ENCODE measurements at regions not wholly inside any gene's neighbourhood (a gene's known extent, or its start where the extent isn't known, plus 50 kb on each side); places are given as distances from the start of the nearest gene placed in this dataset.

DNA sequence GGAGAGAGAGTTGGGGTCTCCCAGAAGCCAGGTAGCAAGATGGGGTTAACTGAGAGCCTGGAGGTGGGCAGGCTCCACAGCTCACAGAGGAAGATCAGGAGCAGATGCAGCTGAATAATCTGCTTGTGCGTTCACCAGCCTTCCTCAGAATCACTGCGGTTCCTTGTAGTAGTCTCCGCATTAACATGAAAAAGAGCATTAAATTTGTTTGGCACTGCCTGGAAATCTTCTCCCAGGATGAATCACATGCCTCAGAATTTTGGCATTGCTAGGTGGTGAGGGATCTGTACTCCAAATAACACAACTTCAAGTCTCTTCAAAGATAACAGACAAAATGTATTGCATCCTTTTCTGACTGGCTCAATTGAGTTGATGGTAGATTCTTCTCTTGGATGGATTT lies 700.6 kb upstream of the ARRDC4 start:
- no peak overlapping the region for H3K27ac ChIP-seq (ENCODE audit: low read depth in 2 of 2, low read length in 2 of 2)
- H3K36me3 ChIP-seq (ENCODE audit: control insufficient read depth in 2 of 2, insufficient read depth in 2 of 2, low read length in 2 of 2) = no peaks in the 10 kb centered on the region

GRCh38 chr15:97301166-97301565 lies 659.3 kb upstream of the ARRDC4 start:
- no peaks in the 10 kb centered on the region for H3K9me3 ChIP-seq (ENCODE audit: control insufficient read depth in 2 of 2, low read length in 2 of 2)
- H3K9ac ChIP-seq (ENCODE audit: low read depth in 1 of 2, low read length in 2 of 2) = no peak overlapping the region
- H3K4me1 ChIP-seq (ENCODE audit: control insufficient read depth in 2 of 2, insufficient read depth in 2 of 2, low read length in 2 of 2) = no peaks in the 10 kb centered on the region
- H3K4me3 ChIP-seq (ENCODE audit: low read length in 2 of 2) = no peak overlapping the region
- H3K36me3 ChIP-seq (ENCODE audit: control insufficient read depth in 2 of 2, insufficient read depth in 2 of 2, low read length in 2 of 2) = no peaks in the 10 kb centered on the region
- H3K27me3 ChIP-seq (ENCODE audit: control insufficient read depth in 2 of 2, insufficient read depth in 2 of 2, low read length in 2 of 2) = no peaks in the 10 kb centered on the region
- no peak overlapping the region for H3K27ac ChIP-seq (ENCODE audit: low read depth in 2 of 2, low read length in 2 of 2)

More for the DNA sequence above, 700.6 kb upstream of the ARRDC4 start:
- no peak overlapping the region for H3K4me3 ChIP-seq (ENCODE audit: low read length in 2 of 2)
- H3K27me3 ChIP-seq (ENCODE audit: control insufficient read depth in 2 of 2, insufficient read depth in 2 of 2, low read length in 2 of 2) = peaks cover 0 to 2% of the 10 kb centered on the region in 2 donors
- no peaks in the 10 kb centered on the region for H3K4me1 ChIP-seq (ENCODE audit: control insufficient read depth in 2 of 2, insufficient read depth in 2 of 2, low read length in 2 of 2)
- H3K9ac ChIP-seq (ENCODE audit: low read depth in 1 of 2, low read length in 2 of 2) = no peak overlapping the region
- H3K9me3 ChIP-seq (ENCODE audit: control insufficient read depth in 2 of 2, low read length in 2 of 2) = no peaks in the 10 kb centered on the region

DNA sequence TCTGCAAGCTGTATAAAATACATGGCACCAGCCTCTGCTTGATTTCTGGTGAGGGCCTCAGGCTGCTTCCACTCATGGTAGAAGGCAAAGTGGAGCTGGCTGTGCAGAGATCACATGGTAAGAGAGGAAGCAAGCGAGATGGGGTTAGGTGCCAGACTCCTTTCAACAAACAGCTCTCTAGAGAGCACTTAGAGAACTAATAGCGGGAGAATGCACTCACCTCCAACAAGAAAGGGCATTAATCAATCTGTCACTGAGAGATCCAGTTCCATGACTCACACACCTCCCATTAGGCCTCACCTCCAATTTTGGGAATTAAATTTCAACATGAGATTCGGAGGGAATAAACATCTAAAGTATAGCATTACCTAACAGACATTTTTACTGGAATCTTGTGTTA lies 644.1 kb upstream of the ARRDC4 start:
- no peaks in the 10 kb centered on the region for H3K4me1 ChIP-seq (ENCODE audit: control insufficient read depth in 2 of 2, insufficient read depth in 2 of 2, low read length in 2 of 2)
- no peaks in the 10 kb centered on the region for H3K9me3 ChIP-seq (ENCODE audit: control insufficient read depth in 2 of 2, low read length in 2 of 2)
- H3K4me3 ChIP-seq (ENCODE audit: low read length in 2 of 2) = no peak overlapping the region
- H3K27me3 ChIP-seq (ENCODE audit: control insufficient read depth in 2 of 2, insufficient read depth in 2 of 2, low read length in 2 of 2) = no peaks in the 10 kb centered on the region
- no peaks in the 10 kb centered on the region for H3K36me3 ChIP-seq (ENCODE audit: control insufficient read depth in 2 of 2, insufficient read depth in 2 of 2, low read length in 2 of 2)
- H3K27ac ChIP-seq (ENCODE audit: low read depth in 2 of 2, low read length in 2 of 2) = no peak overlapping the region
- no peak overlapping the region for H3K9ac ChIP-seq (ENCODE audit: low read depth in 1 of 2, low read length in 2 of 2)

- H3K4me1 ChIP-seq (ENCODE audit: control insufficient read depth in 2 of 2, insufficient read depth in 2 of 2, low read length in 2 of 2) = no peaks in the 10 kb centered on the region
- no peaks in the 10 kb centered on the region for H3K9me3 ChIP-seq (ENCODE audit: control insufficient read depth in 2 of 2, low read length in 2 of 2)
- no peaks in the 10 kb centered on the region for H3K27me3 ChIP-seq (ENCODE audit: control insufficient read depth in 2 of 2, insufficient read depth in 2 of 2, low read length in 2 of 2)
- no peak overlapping the region for H3K9ac ChIP-seq (ENCODE audit: low read depth in 1 of 2, low read length in 2 of 2)
- H3K27ac ChIP-seq (ENCODE audit: low read depth in 2 of 2, low read length in 2 of 2) = no peak overlapping the region
- H3K4me3 ChIP-seq (ENCODE audit: low read length in 2 of 2) = no peak overlapping the region
- no peaks in the 10 kb centered on the region for H3K36me3 ChIP-seq (ENCODE audit: control insufficient read depth in 2 of 2, insufficient read depth in 2 of 2, low read length in 2 of 2)
These were observed 643.3 kb upstream of the ARRDC4 start for GRCh38 chr15:97317163-97317562.

DNA sequence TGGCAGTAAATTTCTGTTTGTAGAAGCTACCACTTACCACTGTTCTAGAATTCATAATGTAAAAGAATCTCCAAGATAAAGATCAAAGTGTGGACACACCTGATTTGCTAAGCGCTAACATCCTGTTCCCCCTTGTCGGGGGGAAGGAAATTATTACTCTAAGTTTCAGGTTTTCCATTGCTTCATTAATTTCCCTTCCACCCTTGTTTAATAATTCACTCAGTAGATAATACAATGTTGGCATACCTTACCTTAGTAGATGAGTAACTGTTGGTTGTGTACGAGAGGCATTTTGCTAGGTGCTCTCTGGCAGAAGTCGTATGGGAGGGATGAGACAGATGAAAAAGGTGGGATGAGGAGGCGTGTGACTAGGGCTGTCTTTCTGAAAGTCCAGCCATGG lies 641.2 kb upstream of the ARRDC4 start:
- H3K27ac ChIP-seq (ENCODE audit: low read depth in 2 of 2, low read length in 2 of 2) = no peak overlapping the region
- no peaks in the 10 kb centered on the region for H3K36me3 ChIP-seq (ENCODE audit: control insufficient read depth in 2 of 2, insufficient read depth in 2 of 2, low read length in 2 of 2)
- no peaks in the 10 kb centered on the region for H3K27me3 ChIP-seq (ENCODE audit: control insufficient read depth in 2 of 2, insufficient read depth in 2 of 2, low read length in 2 of 2)
- H3K4me1 ChIP-seq (ENCODE audit: control insufficient read depth in 2 of 2, insufficient read depth in 2 of 2, low read length in 2 of 2) = no peaks in the 10 kb centered on the region
- H3K9me3 ChIP-seq (ENCODE audit: control insufficient read depth in 2 of 2, low read length in 2 of 2) = no peaks in the 10 kb centered on the region
- no peak overlapping the region for H3K4me3 ChIP-seq (ENCODE audit: low read length in 2 of 2)
- no peak overlapping the region for H3K9ac ChIP-seq (ENCODE audit: low read depth in 1 of 2, low read length in 2 of 2)

- no peak overlapping the region for H3K9ac ChIP-seq (ENCODE audit: low read depth in 1 of 2, low read length in 2 of 2)
- no peaks in the 10 kb centered on the region for H3K36me3 ChIP-seq (ENCODE audit: control insufficient read depth in 2 of 2, insufficient read depth in 2 of 2, low read length in 2 of 2)
- H3K27ac ChIP-seq (ENCODE audit: low read depth in 2 of 2, low read length in 2 of 2) = no peak overlapping the region
- no peaks in the 10 kb centered on the region for H3K27me3 ChIP-seq (ENCODE audit: control insufficient read depth in 2 of 2, insufficient read depth in 2 of 2, low read length in 2 of 2)
- no peaks in the 10 kb centered on the region for H3K9me3 ChIP-seq (ENCODE audit: control insufficient read depth in 2 of 2, low read length in 2 of 2)
- H3K4me1 ChIP-seq (ENCODE audit: control insufficient read depth in 2 of 2, insufficient read depth in 2 of 2, low read length in 2 of 2) = no peaks in the 10 kb centered on the region
- H3K4me3 ChIP-seq (ENCODE audit: low read length in 2 of 2) = no peak overlapping the region
These were observed 614.3 kb upstream of the ARRDC4 start for GRCh38 chr15:97346221-97346620.

DNA sequence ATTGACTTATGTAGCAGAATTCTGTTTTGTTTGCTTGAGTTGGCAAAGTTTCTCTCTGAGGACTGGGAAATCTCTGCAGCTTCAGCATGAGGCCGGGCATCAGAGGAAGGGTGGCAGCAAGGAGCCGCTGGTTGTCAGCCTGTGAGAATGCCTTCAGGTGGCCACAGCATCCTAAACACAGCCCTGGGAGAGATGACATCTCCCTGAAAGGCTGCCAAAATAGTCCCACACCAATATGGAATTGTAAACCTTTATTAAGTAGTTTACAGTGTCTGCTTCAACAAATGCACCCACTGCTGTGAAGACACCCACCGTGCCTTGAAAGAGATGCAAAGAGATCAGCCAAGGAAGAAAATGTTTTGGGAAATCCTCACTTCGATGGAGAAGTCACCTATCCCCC lies 609.7 kb upstream of the ARRDC4 start:
- Histone ChIP-seq H3K27me3 (ENCODE audit: control insufficient read depth in 2 of 2, insufficient read depth in 2 of 2, low read length in 2 of 2) (no peaks in the 10 kb centered on the region), H3K9ac (ENCODE audit: low read depth in 1 of 2, low read length in 2 of 2) (no peak overlapping the region), H3K9me3 (ENCODE audit: control insufficient read depth in 2 of 2, low read length in 2 of 2) (no peaks in the 10 kb centered on the region), H3K36me3 (ENCODE audit: control insufficient read depth in 2 of 2, insufficient read depth in 2 of 2, low read length in 2 of 2) (no peaks in the 10 kb centered on the region), H3K4me1 (ENCODE audit: control insufficient read depth in 2 of 2, insufficient read depth in 2 of 2, low read length in 2 of 2) (no peaks in the 10 kb centered on the region), H3K4me3 (ENCODE audit: low read length in 2 of 2) (no peak overlapping the region), H3K27ac (ENCODE audit: low read depth in 2 of 2, low read length in 2 of 2) (no peak overlapping the region)

GRCh38 chr15:97383516-97383915 lies 577.0 kb upstream of the ARRDC4 start:
- Histone ChIP-seq H3K4me3 (ENCODE audit: low read length in 2 of 2) (no peak overlapping the region), H3K9ac (ENCODE audit: low read depth in 1 of 2, low read length in 2 of 2) (no peak overlapping the region), H3K9me3 (ENCODE audit: control insufficient read depth in 2 of 2, low read length in 2 of 2) (no peaks in the 10 kb centered on the region), H3K27ac (ENCODE audit: low read depth in 2 of 2, low read length in 2 of 2) (no peak overlapping the region), H3K27me3 (ENCODE audit: control insufficient read depth in 2 of 2, insufficient read depth in 2 of 2, low read length in 2 of 2) (no peaks in the 10 kb centered on the region), H3K4me1 (ENCODE audit: control insufficient read depth in 2 of 2, insufficient read depth in 2 of 2, low read length in 2 of 2) (no peaks in the 10 kb centered on the region), H3K36me3 (ENCODE audit: control insufficient read depth in 2 of 2, insufficient read depth in 2 of 2, low read length in 2 of 2) (no peaks in the 10 kb centered on the region)

DNA sequence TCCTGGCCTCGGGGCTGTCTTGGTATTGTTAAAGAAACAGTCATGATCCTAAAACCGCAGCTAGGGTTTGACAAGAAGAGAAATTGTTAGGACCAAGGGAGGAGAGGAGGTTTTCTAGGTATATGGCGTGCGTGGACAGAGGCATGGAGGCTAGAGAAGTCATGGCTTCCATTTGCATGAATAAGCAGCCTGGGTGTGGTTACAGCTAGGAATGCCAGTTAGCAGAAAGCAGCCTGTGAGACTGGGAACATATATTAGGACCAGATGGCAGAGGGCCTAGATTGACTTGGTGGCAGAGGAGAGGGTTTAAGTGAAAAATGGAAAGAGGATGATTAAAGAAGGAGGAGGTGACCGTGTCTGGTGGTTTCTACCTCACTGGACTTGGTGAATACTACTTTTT lies 573.6 kb upstream of the ARRDC4 start:
- no peaks in the 10 kb centered on the region for H3K4me1 ChIP-seq (ENCODE audit: control insufficient read depth in 2 of 2, insufficient read depth in 2 of 2, low read length in 2 of 2)
- no peaks in the 10 kb centered on the region for H3K36me3 ChIP-seq (ENCODE audit: control insufficient read depth in 2 of 2, insufficient read depth in 2 of 2, low read length in 2 of 2)
- H3K9me3 ChIP-seq (ENCODE audit: control insufficient read depth in 2 of 2, low read length in 2 of 2) = no peaks in the 10 kb centered on the region
- H3K9ac ChIP-seq (ENCODE audit: low read depth in 1 of 2, low read length in 2 of 2) = no peak overlapping the region
- no peak overlapping the region for H3K27ac ChIP-seq (ENCODE audit: low read depth in 2 of 2, low read length in 2 of 2)
- H3K27me3 ChIP-seq (ENCODE audit: control insufficient read depth in 2 of 2, insufficient read depth in 2 of 2, low read length in 2 of 2) = no peaks in the 10 kb centered on the region
- no peak overlapping the region for H3K4me3 ChIP-seq (ENCODE audit: low read length in 2 of 2)

DNA sequence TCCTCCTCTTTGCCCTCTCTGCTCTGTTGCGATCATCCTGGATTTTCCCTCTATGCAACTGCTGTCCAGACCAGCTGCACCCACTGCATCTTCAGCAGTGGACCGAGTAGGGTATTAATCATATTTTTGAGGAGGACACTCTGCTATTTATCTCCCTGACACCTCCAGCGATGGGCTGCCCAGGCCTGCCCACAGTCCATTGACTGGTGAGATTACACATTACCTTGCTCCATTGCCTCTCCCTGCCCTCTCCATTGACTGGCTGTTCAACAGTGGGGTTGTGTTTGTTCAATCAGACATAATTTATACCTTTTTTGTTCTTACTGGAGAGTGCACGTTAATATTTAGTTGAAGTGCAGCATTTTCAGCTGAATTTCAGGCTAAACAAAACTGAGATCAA lies 559.3 kb upstream of the ARRDC4 start:
- H3K36me3 ChIP-seq (ENCODE audit: control insufficient read depth in 2 of 2, insufficient read depth in 2 of 2, low read length in 2 of 2) = no peaks in the 10 kb centered on the region
- no peak overlapping the region for H3K9ac ChIP-seq (ENCODE audit: low read depth in 1 of 2, low read length in 2 of 2)
- H3K9me3 ChIP-seq (ENCODE audit: control insufficient read depth in 2 of 2, low read length in 2 of 2) = no peaks in the 10 kb centered on the region
- H3K27me3 ChIP-seq (ENCODE audit: control insufficient read depth in 2 of 2, insufficient read depth in 2 of 2, low read length in 2 of 2) = no peaks in the 10 kb centered on the region
- no peak overlapping the region for H3K4me3 ChIP-seq (ENCODE audit: low read length in 2 of 2)
- no peak overlapping the region for H3K27ac ChIP-seq (ENCODE audit: low read depth in 2 of 2, low read length in 2 of 2)
- no peaks in the 10 kb centered on the region for H3K4me1 ChIP-seq (ENCODE audit: control insufficient read depth in 2 of 2, insufficient read depth in 2 of 2, low read length in 2 of 2)

DNA sequence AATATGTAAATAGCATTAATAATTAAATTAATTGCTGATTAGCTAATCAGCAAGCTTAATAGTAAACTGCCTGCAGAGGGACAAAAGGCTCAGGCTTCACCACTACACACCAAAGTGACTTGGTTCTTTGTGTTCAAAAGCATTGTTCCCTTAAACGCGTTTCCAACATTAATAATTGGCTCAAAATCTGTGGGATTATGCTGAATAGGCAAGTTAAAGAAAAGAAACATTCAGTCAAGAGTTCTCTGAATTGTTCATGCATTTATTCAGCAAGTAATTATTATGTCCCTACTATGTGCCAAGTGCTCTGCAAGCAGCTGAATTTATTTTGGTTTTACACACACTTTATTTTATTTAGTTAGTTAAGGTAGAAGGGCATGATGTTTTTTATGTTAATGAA lies 558.5 kb upstream of the ARRDC4 start:
- no peaks in the 10 kb centered on the region for H3K27me3 ChIP-seq (ENCODE audit: control insufficient read depth in 2 of 2, insufficient read depth in 2 of 2, low read length in 2 of 2)
- no peaks in the 10 kb centered on the region for H3K9me3 ChIP-seq (ENCODE audit: control insufficient read depth in 2 of 2, low read length in 2 of 2)
- no peaks in the 10 kb centered on the region for H3K36me3 ChIP-seq (ENCODE audit: control insufficient read depth in 2 of 2, insufficient read depth in 2 of 2, low read length in 2 of 2)
- H3K4me1 ChIP-seq (ENCODE audit: control insufficient read depth in 2 of 2, insufficient read depth in 2 of 2, low read length in 2 of 2) = no peaks in the 10 kb centered on the region
- no peak overlapping the region for H3K4me3 ChIP-seq (ENCODE audit: low read length in 2 of 2)
- H3K27ac ChIP-seq (ENCODE audit: low read depth in 2 of 2, low read length in 2 of 2) = no peak overlapping the region
- H3K9ac ChIP-seq (ENCODE audit: low read depth in 1 of 2, low read length in 2 of 2) = no peak overlapping the region
